Uterus (tissue), 2 donors: ENCODE measurements at regions not wholly inside any gene's neighbourhood (a gene's known extent, or its start where the extent isn't known, plus 50 kb on each side); places are given as distances from the start of the nearest gene placed in this dataset.

Source experiments
- CTCF ChIP-seq, 4 experiments: fragments of 200-600 bp in 2 of 4; fragments of 450-650 bp in 2 of 4; sonication (generic) in 2 of 4; IDR thresholded peaks; one replicate each; pipeline ENCODE4 v1.5.1; 2016 to 2019; ENCODE audit warnings: antibody characterized with exemption in 4 of 4, mild to moderate bottlenecking in 2 of 4, moderate library complexity in 1 of 4
- POLR2A ChIP-seq, 2 donors: fragments of 450-650 bp; IDR thresholded peaks; one replicate each; pipeline ENCODE4 v1.6.1; 2016; ENCODE audit warnings: antibody characterized with exemption in 2 of 2, mild to moderate bottlenecking in 1 of 2, moderate library complexity in 1 of 2

- no peak for TF ChIP-seq CTCF (IDR thresholded peaks at IDR 0.05)
- TF ChIP-seq POLR2A (IDR thresholded peaks at IDR 0.05), result no peak
These were observed 854.4 kb upstream of the SLC39A10 start for GRCh38 chr2:194802589-194802988.
